HCT116 (cell line): ENCODE measurements at regions not wholly inside any gene's neighbourhood (a gene's known extent, or its start where the extent isn't known, plus 50 kb on each side); places are given as distances from the start of the nearest gene placed in this dataset.

ENCODE experiments used
- ATAC-seq: fragments of 200-7000 bp; cut with Tn5 transposase; 2 replicates; pipeline ENCODE4 v1.9.1; 2020; ENCODE audit warnings: mild to moderate bottlenecking, moderate library complexity
- BruUV-seq: library from RNA; stranded (reverse); fragments of 400-500 nt; replicated peaks from 2 replicates; lab custom pipeline; 2021; lab: Mats Ljungman, UMichigan
- CTCF ChIA-PET: fragments of 300-600 bp; sonication (Branson Sonifier 250); formaldehyde crosslinking; loops from one replicate; lab custom pipeline; 2021; ENCODE audit warnings: antibody characterized with exemption; lab: Charles Lee
- POLR2A ChIA-PET: fragments of 300-600, 350-600 bp; sonication (Branson Sonifier 250); formaldehyde crosslinking; loops from one replicate; lab custom pipeline; 2021; ENCODE audit warnings: antibody characterized with exemption; lab: Charles Lee
- RAD21 ChIA-PET, 2 experiments: fragments of 300-600 bp; sonication (Branson Sonifier 250); formaldehyde crosslinking; loops; one replicate each; lab custom pipeline; 2023; ENCODE audit warnings: low total read pairs in 2 of 2; ENCODE audit not compliant: uncharacterized antibody in 2 of 2, unreplicated experiment in 2 of 2, low non-redundant PET in 1 of 2; lab: Charles Lee
- DNase-seq: peaks from one replicate; pipeline ENCODE4 v3.0.0-alpha.2; 2010; ENCODE audit warnings: low read depth, low spot score
- H2AFZ ChIP-seq: fragments of 200-600 bp; shearing (Covaris generic), sonication (generic); 2 replicates; pipeline ENCODE4 v1.6.1; 2017; ENCODE audit warnings: low read depth, mixed run types, mixed read lengths, antibody characterized with exemption, low read length; ENCODE audit not compliant: poor library complexity, severe bottlenecking
- H3K27ac ChIP-seq: 2 replicates; pipeline ENCODE4 v1.5.1; 2012; ENCODE audit warnings: low read depth, low read length
- H3K27me3 ChIP-seq: fragments of 200-600 bp; sonication (generic); 2 replicates; pipeline ENCODE4 v1.6.1; 2016; ENCODE audit warnings: mixed run types, low read length, mixed read lengths; ENCODE audit not compliant: insufficient read depth
- H3K36me3 ChIP-seq, 2 experiments: fragments of 200-500 bp in 1 of 2; fragments of 200-600 bp in 1 of 2; sonication (Bioruptor generic) in 1 of 2; sonication (generic) in 1 of 2; 2 replicates each; pipeline versions ENCODE4 v1.5.1 to v1.6.1; 2014 to 2016; ENCODE audit warnings: low read length in 2 of 2, inconsistent platforms in 1 of 2, mixed read lengths in 1 of 2, mixed run types in 1 of 2; ENCODE audit not compliant: insufficient read depth in 2 of 2, control insufficient read depth in 1 of 2
- H3K4me1 ChIP-seq, 2 experiments: fragments of 200-600 bp in 1 of 2; sonication (generic) in 1 of 2; 2 replicates each; pipeline versions ENCODE4 v1.5.1 to v1.6.1; 2012 to 2017; ENCODE audit warnings: low read length in 2 of 2, inconsistent platforms in 1 of 2, mild to moderate bottlenecking in 1 of 2, mixed read lengths in 1 of 2, mixed run types in 1 of 2, moderate library complexity in 1 of 2; ENCODE audit not compliant: insufficient read depth in 2 of 2, control insufficient read depth in 1 of 2
- H3K4me2 ChIP-seq: fragments of 200-600 bp; sonication (generic); 2 replicates; pipeline ENCODE4 v1.6.1; 2017; ENCODE audit warnings: mixed run types, low read length, mixed read lengths
- H3K4me3 ChIP-seq, 2 experiments: fragments of 200-600 bp in 1 of 2; sonication (generic) in 1 of 2; replicated peaks in 1 of 2; 2 replicates each; pipeline ENCODE4 v1.5.1; 2011 to 2016; ENCODE audit warnings: low read length in 2 of 2, control low read depth in 1 of 2, low read depth in 1 of 2, mild to moderate bottlenecking in 1 of 2, mixed read lengths in 1 of 2, mixed run types in 1 of 2
- H3K79me2 ChIP-seq: fragments of 200-600 bp; sonication (generic); 2 replicates; pipeline ENCODE4 v1.6.1; 2017; ENCODE audit warnings: mild to moderate bottlenecking, mixed run types, low read length, moderate library complexity, mixed read lengths; ENCODE audit not compliant: insufficient read depth
- H3K9ac ChIP-seq: fragments of 200-600 bp; sonication (generic); 2 replicates; pipeline ENCODE4 v1.6.1; 2016; ENCODE audit warnings: low read length, mixed read lengths
- H3K9me2 ChIP-seq: fragments of 200-600 bp; sonication (generic), shearing (Covaris generic); 2 replicates; pipeline ENCODE4 v1.6.1; 2017; ENCODE audit warnings: mixed run types, mild to moderate bottlenecking, moderate library complexity; ENCODE audit not compliant: insufficient read depth
- H3K9me3 ChIP-seq, 2 experiments: fragments of 200-500 bp in 1 of 2; fragments of 200-600 bp in 1 of 2; sonication (Bioruptor generic) in 1 of 2; sonication (generic) in 1 of 2; 2 replicates each; pipeline ENCODE4 v1.6.1; 2014 to 2017; ENCODE audit warnings: low read length in 2 of 2, mixed read lengths in 2 of 2, inconsistent platforms in 1 of 2, low read depth in 1 of 2, mild to moderate bottlenecking in 1 of 2, mixed run types in 1 of 2, moderate library complexity in 1 of 2; ENCODE audit not compliant: control insufficient read depth in 1 of 2, insufficient read depth in 1 of 2
- H4K20me1 ChIP-seq: fragments of 200-600 bp; sonication (generic), shearing (Covaris generic); 2 replicates; pipeline ENCODE4 v1.6.1; 2017; ENCODE audit warnings: mixed run types, mild to moderate bottlenecking, moderate library complexity; ENCODE audit not compliant: insufficient read depth
- ATF3 ChIP-seq: IDR thresholded peaks from 2 replicates; pipeline ENCODE4 v1.6.1; 2012
- CBX3 ChIP-seq: IDR thresholded peaks from 2 replicates; pipeline ENCODE4 v1.6.1; 2012; ENCODE audit warnings: low read depth
- CEBPB ChIP-seq: IDR thresholded peaks from 2 replicates; pipeline ENCODE4 v1.6.1; 2012; ENCODE audit warnings: low read depth
- ELF1 ChIP-seq: IDR thresholded peaks from 2 replicates; pipeline ENCODE4 v1.6.1; 2012; ENCODE audit warnings: low read depth, borderline replicate concordance
- FOSL1 ChIP-seq: IDR thresholded peaks from 2 replicates; pipeline ENCODE4 v1.6.1; 2012; ENCODE audit warnings: low read depth
- JUND ChIP-seq: IDR thresholded peaks from 2 replicates; pipeline ENCODE4 v1.6.1; 2012
- POLR2A ChIP-seq: IDR thresholded peaks from 2 replicates; pipeline ENCODE4 v1.7.0; 2011; ENCODE audit warnings: borderline replicate concordance; ENCODE audit not compliant: insufficient read depth, insufficient read length; ENCODE audit errors: extremely low read depth
- SIN3A ChIP-seq: IDR thresholded peaks from 2 replicates; pipeline ENCODE4 v1.6.1; 2012; ENCODE audit warnings: low read depth
- SP1 ChIP-seq: IDR thresholded peaks from 2 replicates; pipeline ENCODE4 v1.6.1; 2012; ENCODE audit warnings: low read depth
- SRF ChIP-seq: IDR thresholded peaks from 2 replicates; pipeline ENCODE4 v1.6.1; 2012; ENCODE audit warnings: low read depth
- TCF7L2 ChIP-seq: IDR thresholded peaks from 2 replicates; pipeline ENCODE4 v1.7.0; 2011; ENCODE audit warnings: borderline replicate concordance, inconsistent platforms; ENCODE audit not compliant: insufficient read depth, insufficient read length; ENCODE audit errors: extremely low read depth
- YY1 ChIP-seq: IDR thresholded peaks from 2 replicates; pipeline ENCODE4 v1.6.1; 2011; ENCODE audit warnings: low read length, low read depth, moderate library complexity, mild to moderate bottlenecking; ENCODE audit not compliant: insufficient replicate concordance; ENCODE audit errors: extremely low read depth
- ZFX ChIP-seq: fragments of 450-650 bp; IDR thresholded peaks from 2 replicates; pipeline ENCODE4 v1.6.1; 2017
- ZNF274 ChIP-seq: fragments of 200-500 bp; sonication (Bioruptor generic); IDR thresholded peaks from 2 replicates; pipeline ENCODE4 v1.6.1; 2014; ENCODE audit warnings: mild to moderate bottlenecking, low read depth, low read length, inconsistent platforms
- intact Hi-C: fragments of 100-400 bp; cut with micrococcal nuclease; formaldehyde crosslinking; loops from 2 replicates; pipeline ENCODE4 v1.10.0; 2022
- TF ChIP-seq, protein P1 (sequence below): IDR thresholded peaks from 2 replicates; pipeline ENCODE4 v1.6.1; 2012
- TF ChIP-seq, protein P2 (sequence below), 3 experiments: fragments of 200-600 bp in 1 of 3; sonication (generic) in 1 of 3; IDR thresholded peaks in 2 of 3; conservative IDR thresholded peaks in 1 of 3; 2 replicates each; pipeline ENCODE4 v1.5.1; 2012 to 2017; ENCODE audit warnings: low read depth in 2 of 3, low read length in 2 of 3, antibody characterized with exemption in 1 of 3, borderline replicate concordance in 1 of 3, control low read depth in 1 of 3, mild to moderate bottlenecking in 1 of 3, mixed read lengths in 1 of 3, mixed run types in 1 of 3, moderate library complexity in 1 of 3; ENCODE audit not compliant: insufficient read depth in 1 of 3

GRCh38 chr2:116537811-116538210 is 1276.7 kb upstream of the DDX18 start:
- H3K4me3 ChIP-seq, result no peak overlapping the region
- H3K27me3 ChIP-seq, result no peaks in the 10 kb centered on the region
- RAD21 ChIA-PET, result no interaction called here
- no peak for DNase-seq
- H3K9me3 ChIP-seq, result peaks cover 11 to 18% of the 10 kb centered on the region in 2 experiments; a peak in 2 of 4 replicates
- no peaks in the 10 kb centered on the region for H3K36me3 ChIP-seq
- no peak overlapping the region for H3K4me2 ChIP-seq
- no peak overlapping the region for H2AFZ ChIP-seq
- BruUV-seq, result no TSS peak
- no peak for TF ChIP-seq SP1
- TF ChIP-seq CEBPB, result no peak
- no peak for TF ChIP-seq FOSL1
- no peak for TF ChIP-seq YY1
- TF ChIP-seq SRF, result no peak
- no peak for TF ChIP-seq CBX3
- ATAC-seq, result no peak
- no peak overlapping the region for H3K27ac ChIP-seq
- intact Hi-C loops, result no loop called here
- no peaks in the 10 kb centered on the region for H3K4me1 ChIP-seq
- CTCF ChIA-PET, result no interaction called here
- POLR2A ChIA-PET, result no interaction called here
- H3K79me2 ChIP-seq, result no peaks in the 10 kb centered on the region
- H3K9me2 ChIP-seq, result no peaks in the 10 kb centered on the region
- no peak overlapping the region for H3K9ac ChIP-seq
- no peaks in the 10 kb centered on the region for H4K20me1 ChIP-seq

- intact Hi-C loops, result no loop called here
- Histone ChIP-seq H4K20me1 (no peaks in the 10 kb centered on the region), H3K9ac (no peak overlapping the region), H3K36me3 (no peaks in the 10 kb centered on the region), H3K9me2 (no peaks in the 10 kb centered on the region), H3K4me3 (no peak overlapping the region), H3K4me1 (no peaks in the 10 kb centered on the region), H3K27me3 (no peaks in the 10 kb centered on the region), H3K4me2 (no peak overlapping the region), H3K27ac (no peak overlapping the region), H3K9me3 (peaks cover 14 to 15% of the 10 kb centered on the region in 2 experiments; a peak in 3 of 4 replicates), H3K79me2 (no peaks in the 10 kb centered on the region), H2AFZ (no peak overlapping the region)
- RAD21 ChIA-PET, result no interaction called here
- no TSS peak for BruUV-seq
- no peak for ATAC-seq
- DNase-seq, result no peak
- POLR2A ChIA-PET, result no interaction called here
- CTCF ChIA-PET, result no interaction called here
- TF ChIP-seq ELF1 (no peak), JUND (no peak), ATF3 (no peak), ZFX (no peak), POLR2A (no peak), SRF (no peak), ZNF274 (no peak), SP1 (no peak), SIN3A (no peak), YY1 (no peak), TCF7L2 (no peak), CEBPB (no peak), CBX3 (no peak)
- TF ChIP-seq, protein P1, sequence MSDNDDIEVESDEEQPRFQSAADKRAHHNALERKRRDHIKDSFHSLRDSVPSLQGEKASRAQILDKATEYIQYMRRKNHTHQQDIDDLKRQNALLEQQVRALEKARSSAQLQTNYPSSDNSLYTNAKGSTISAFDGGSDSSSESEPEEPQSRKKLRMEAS, result no peak
- TF ChIP-seq, protein P2, sequence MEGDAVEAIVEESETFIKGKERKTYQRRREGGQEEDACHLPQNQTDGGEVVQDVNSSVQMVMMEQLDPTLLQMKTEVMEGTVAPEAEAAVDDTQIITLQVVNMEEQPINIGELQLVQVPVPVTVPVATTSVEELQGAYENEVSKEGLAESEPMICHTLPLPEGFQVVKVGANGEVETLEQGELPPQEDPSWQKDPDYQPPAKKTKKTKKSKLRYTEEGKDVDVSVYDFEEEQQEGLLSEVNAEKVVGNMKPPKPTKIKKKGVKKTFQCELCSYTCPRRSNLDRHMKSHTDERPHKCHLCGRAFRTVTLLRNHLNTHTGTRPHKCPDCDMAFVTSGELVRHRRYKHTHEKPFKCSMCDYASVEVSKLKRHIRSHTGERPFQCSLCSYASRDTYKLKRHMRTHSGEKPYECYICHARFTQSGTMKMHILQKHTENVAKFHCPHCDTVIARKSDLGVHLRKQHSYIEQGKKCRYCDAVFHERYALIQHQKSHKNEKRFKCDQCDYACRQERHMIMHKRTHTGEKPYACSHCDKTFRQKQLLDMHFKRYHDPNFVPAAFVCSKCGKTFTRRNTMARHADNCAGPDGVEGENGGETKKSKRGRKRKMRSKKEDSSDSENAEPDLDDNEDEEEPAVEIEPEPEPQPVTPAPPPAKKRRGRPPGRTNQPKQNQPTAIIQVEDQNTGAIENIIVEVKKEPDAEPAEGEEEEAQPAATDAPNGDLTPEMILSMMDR (IDR thresholded peaks at IDR 0.05 in 2 of 3, conservative IDR thresholded peaks at IDR 0.05 in 1 of 3; ENCODE audit: borderline replicate concordance in 1 of 3, insufficient read depth in 1 of 3, low read depth in 2 of 3, low read length in 2 of 3), result no peak
- TF ChIP-seq, all 23 proteins: peak for 0
Measured at GRCh38 chr2:116545286-116546068, 1269.0 kb upstream of the DDX18 start.
